ENCODE measurements at regions not wholly inside any gene's neighbourhood (a gene's known extent, or its start where the extent isn't known, plus 50 kb on each side); places are given as distances from the start of the nearest gene placed in this dataset.
"Not testable (repeated sequence)": the region's sequence is repeated elsewhere in the genome, so short reads cannot be mapped to it uniquely, and the experiment has no call there.

DNA sequence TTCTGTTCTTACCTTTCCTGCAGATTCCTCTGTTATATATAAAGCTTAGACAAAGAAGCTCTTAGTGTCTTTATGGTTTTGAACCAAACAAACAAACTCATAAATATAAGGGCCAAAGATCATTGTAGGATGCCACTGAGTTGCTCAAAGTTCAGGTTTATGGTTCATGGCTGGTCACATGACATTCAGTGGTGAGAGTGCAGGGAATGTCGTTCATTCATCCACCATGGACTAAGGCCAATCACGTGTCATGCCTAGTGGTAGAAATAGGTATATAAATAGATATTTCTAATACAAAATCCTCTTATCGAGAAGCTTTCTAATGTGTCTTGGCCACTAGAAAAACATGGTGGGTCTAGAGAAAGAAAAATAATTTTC is 119.4 kb downstream of the GATA3 start:
- intact Hi-C loops (cut with DNase I; ENCODE audit: low total_unique reads), result no loop called here
- Histone ChIP-seq H3K36me3 (no peaks in the 10 kb centered on the region), H3K4me3 (no peak overlapping the region), H3K9me3 (peaks cover 0 to 3% (median 0%) of the 10 kb centered on the region in 3 donors), H3K4me1 (no peaks in the 10 kb centered on the region), H3K27me3 (no peaks in the 10 kb centered on the region), H3K27ac (no peak overlapping the region)
- DNase-seq, result no peak
- TF ChIP-seq, protein P1, sequence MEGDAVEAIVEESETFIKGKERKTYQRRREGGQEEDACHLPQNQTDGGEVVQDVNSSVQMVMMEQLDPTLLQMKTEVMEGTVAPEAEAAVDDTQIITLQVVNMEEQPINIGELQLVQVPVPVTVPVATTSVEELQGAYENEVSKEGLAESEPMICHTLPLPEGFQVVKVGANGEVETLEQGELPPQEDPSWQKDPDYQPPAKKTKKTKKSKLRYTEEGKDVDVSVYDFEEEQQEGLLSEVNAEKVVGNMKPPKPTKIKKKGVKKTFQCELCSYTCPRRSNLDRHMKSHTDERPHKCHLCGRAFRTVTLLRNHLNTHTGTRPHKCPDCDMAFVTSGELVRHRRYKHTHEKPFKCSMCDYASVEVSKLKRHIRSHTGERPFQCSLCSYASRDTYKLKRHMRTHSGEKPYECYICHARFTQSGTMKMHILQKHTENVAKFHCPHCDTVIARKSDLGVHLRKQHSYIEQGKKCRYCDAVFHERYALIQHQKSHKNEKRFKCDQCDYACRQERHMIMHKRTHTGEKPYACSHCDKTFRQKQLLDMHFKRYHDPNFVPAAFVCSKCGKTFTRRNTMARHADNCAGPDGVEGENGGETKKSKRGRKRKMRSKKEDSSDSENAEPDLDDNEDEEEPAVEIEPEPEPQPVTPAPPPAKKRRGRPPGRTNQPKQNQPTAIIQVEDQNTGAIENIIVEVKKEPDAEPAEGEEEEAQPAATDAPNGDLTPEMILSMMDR (IDR thresholded peaks at IDR 0.05), result no peak

DNA sequence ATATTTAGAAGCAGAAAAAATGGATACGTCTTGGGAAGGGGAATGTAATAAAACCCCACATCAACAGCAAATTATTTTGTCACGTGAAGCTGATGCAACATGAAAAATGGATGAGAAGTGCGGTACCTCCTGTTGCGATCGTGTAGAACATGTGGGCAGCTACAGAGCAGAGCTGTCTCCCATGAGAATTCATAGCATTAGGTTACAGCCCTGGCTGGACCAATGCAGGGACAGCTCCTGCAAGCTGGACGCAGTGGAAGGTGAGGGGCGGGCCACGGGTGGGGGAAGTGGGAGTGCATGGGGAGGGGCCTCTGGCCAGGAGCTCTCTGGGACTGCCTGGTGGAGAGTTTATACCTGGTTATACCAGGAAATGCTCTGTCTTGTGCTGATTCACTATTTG is 120.3 kb downstream of the GATA3 start:
- Histone ChIP-seq H3K4me3 (no peak overlapping the region), H3K27ac (no peak overlapping the region), H3K4me1 (no peaks in the 10 kb centered on the region), H3K27me3 (no peaks in the 10 kb centered on the region), H3K36me3 (no peaks in the 10 kb centered on the region), H3K9me3 (no peaks in the 10 kb centered on the region)
- no peak for DNase-seq
- intact Hi-C loops (cut with DNase I; ENCODE audit: low total_unique reads), result no loop called here
- TF ChIP-seq, protein P1 (IDR thresholded peaks at IDR 0.05), result no peak

DNA sequence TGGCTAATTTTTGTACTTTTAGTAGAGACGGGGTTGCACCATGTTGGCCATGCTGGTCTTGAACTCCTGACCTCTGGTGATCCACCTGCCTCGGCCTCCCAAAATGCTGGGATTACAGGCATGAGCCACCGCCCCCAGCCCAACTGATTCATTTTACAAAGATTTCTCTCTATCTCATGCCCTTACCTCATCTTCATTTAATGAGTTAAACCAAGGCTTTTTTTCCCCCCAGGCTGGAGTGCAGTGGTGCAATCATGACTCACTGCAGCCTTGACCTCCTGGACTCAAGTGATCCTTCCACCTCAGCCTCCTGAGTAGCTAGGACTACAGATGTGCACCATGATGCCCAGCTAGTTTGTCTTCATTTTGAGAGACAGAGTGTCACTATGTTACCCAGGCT is 123.0 kb downstream of the GATA3 start:
- H3K4me3 ChIP-seq; H3K9me3 ChIP-seq; H3K4me1 ChIP-seq; H3K27me3 ChIP-seq; intact Hi-C loops (cut with DNase I; ENCODE audit: low total_unique reads); H3K36me3 ChIP-seq; H3K27ac ChIP-seq; DNase-seq: not testable (repeated sequence)

DNA sequence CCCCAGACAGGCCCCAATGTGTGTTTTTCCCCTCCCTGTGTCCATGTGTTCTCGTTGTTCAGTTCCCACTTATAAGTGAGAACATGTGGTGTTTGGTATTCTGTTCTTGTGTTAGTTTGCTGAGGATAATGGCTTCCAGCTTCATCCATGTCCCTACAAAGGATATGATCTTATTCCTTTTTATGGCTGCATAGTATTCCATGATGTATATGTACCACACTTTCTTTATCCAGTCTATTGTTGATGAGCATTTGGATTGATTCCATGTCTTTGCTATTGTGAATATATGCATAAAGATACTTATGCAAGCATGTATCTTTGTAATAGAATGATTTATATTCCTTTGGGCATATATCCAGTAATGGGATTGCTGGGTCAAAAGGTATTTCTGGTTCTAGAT is 125.3 kb downstream of the GATA3 start:
- H3K9me3 ChIP-seq, H3K4me1 ChIP-seq: not testable (repeated sequence)

DNA sequence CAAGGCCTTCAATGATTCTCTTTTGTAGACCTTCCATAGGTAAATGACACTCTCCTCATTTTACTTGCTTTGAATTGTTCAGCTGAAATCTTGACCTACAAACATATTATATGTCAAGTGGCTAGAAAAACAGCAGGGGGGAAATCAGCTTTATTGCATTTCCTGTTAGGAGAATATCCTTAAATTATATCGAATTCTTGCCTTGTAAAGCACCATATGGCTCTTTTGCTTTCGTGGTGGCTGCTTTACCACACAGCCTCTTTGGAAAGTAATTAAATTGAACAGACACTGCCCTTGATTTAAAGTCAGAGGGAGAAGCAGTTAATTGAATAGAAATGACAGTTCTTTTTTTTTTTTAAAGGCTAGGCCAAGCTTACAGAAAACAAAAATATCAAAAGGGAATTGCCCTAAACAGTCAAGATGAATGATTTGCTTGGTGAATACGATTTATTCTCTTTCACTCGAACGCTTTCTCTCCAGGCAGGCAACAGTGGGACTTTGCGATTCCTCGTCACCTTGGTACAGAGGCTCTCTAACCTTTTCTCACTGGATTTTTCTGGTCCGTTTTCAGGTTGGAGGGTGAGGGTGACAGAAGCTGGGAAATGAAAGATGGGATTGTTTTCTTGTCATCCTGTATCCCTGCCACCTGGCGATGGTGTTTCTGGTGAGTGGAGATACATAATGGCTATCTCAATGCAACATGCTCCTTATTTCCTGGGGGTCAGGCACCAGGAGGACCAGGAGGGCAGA is 126.0 kb downstream of the GATA3 start:
- TF ChIP-seq, protein P1 (IDR thresholded peaks at IDR 0.05), result no peak
- Histone ChIP-seq H3K4me3 (no peak overlapping the region), H3K27ac (no peak overlapping the region), H3K36me3 (no peaks in the 10 kb centered on the region), H3K9me3 (no peaks in the 10 kb centered on the region), H3K27me3 (no peaks in the 10 kb centered on the region), H3K4me1 (no peaks in the 10 kb centered on the region)
- no peak for DNase-seq
- intact Hi-C loops (cut with DNase I; ENCODE audit: low total_unique reads), result no loop called here

More for the DNA sequence above, 125.3 kb downstream of the GATA3 start:
- DNase-seq; H3K27ac ChIP-seq; intact Hi-C loops (cut with DNase I; ENCODE audit: low total_unique reads); H3K36me3 ChIP-seq; H3K4me3 ChIP-seq; H3K27me3 ChIP-seq: not testable (repeated sequence)

DNA sequence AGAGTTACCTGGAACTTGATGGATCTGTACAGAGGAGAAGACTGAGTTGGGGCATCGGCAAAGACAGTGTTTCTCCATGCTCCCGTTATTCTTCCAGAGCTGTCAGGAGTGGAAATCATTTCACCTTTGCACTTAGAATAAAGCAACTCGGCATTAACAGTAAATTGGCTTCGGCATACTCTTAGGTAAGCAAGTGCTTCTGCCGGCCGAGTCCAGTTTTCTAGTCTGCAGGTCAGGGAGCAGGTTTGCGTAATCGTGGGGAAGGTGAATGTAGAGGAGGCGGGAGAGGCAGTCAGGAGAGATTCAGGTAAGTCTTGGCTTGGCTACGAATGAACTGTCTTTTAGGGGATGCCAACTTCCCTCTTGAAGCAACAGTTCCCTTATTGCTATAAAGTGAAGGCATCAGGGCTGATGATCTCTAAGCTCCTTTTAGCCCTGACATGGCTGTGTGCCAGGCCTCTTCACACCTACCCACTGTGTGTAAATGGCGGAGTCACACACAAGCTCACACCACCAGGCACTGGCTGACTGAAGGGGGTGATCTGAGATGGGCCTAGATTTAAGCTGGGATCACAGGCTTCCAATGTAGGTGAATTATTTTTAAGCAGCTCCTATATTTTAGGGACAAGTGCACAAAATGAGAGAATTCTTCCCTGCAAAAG is 127.1 kb downstream of the GATA3 start:
- intact Hi-C loops (cut with DNase I; ENCODE audit: low total_unique reads), result no loop called here
- Histone ChIP-seq H3K9me3 (no peaks in the 10 kb centered on the region), H3K36me3 (no peaks in the 10 kb centered on the region), H3K4me3 (no peak overlapping the region), H3K27me3 (no peaks in the 10 kb centered on the region), H3K27ac (no peak overlapping the region), H3K4me1 (no peaks in the 10 kb centered on the region)
- TF ChIP-seq, protein P1 (IDR thresholded peaks at IDR 0.05), result no peak
- no peak for DNase-seq

Measured in tibial artery (tissue), 4 donors.